ENCODE measurements at regions not wholly inside any gene's neighbourhood (a gene's known extent, or its start where the extent isn't known, plus 50 kb on each side); places are given as distances from the start of the nearest gene placed in this dataset.
"Not testable (repeated sequence)": the region's sequence is repeated elsewhere in the genome, so short reads cannot be mapped to it uniquely, and the experiment has no call there.

GRCh38 chr7:63044721-63045120 lies 953.9 kb upstream of the ZNF722 start:
- TF ChIP-seq, protein P1, sequence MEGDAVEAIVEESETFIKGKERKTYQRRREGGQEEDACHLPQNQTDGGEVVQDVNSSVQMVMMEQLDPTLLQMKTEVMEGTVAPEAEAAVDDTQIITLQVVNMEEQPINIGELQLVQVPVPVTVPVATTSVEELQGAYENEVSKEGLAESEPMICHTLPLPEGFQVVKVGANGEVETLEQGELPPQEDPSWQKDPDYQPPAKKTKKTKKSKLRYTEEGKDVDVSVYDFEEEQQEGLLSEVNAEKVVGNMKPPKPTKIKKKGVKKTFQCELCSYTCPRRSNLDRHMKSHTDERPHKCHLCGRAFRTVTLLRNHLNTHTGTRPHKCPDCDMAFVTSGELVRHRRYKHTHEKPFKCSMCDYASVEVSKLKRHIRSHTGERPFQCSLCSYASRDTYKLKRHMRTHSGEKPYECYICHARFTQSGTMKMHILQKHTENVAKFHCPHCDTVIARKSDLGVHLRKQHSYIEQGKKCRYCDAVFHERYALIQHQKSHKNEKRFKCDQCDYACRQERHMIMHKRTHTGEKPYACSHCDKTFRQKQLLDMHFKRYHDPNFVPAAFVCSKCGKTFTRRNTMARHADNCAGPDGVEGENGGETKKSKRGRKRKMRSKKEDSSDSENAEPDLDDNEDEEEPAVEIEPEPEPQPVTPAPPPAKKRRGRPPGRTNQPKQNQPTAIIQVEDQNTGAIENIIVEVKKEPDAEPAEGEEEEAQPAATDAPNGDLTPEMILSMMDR (IDR thresholded peaks at IDR 0.05; ENCODE audit: extremely low read depth, missing control alignments), result no peak
- no peak for DNase-seq (ENCODE audit: low spot score)

DNA sequence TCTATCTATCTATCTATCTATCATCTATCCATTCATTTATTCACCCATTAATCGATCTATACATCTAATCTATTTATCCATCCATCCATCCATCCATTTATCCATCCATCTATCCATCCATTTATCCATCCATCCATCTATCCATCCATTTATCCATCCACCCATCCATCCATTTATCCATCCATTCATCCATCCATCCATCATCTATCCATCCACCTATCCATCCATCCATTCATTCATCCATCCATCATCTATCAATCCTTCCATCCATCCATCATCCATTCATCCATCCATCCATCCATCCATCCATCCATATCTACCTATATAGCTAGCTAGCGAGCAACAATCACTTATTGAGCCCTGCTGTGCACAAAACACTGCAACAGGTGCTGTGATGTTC lies 953.1 kb upstream of the ZNF722 start:
- no peak for DNase-seq (ENCODE audit: low spot score)
- TF ChIP-seq, protein P1 (IDR thresholded peaks at IDR 0.05; ENCODE audit: extremely low read depth, missing control alignments), result no peak

- TF ChIP-seq, protein P1 (IDR thresholded peaks at IDR 0.05; ENCODE audit: extremely low read depth, missing control alignments), result no peak
- no peak for DNase-seq (ENCODE audit: low spot score)
These were observed 952.0 kb upstream of the ZNF722 start for GRCh38 chr7:63046612-63047011.

DNA sequence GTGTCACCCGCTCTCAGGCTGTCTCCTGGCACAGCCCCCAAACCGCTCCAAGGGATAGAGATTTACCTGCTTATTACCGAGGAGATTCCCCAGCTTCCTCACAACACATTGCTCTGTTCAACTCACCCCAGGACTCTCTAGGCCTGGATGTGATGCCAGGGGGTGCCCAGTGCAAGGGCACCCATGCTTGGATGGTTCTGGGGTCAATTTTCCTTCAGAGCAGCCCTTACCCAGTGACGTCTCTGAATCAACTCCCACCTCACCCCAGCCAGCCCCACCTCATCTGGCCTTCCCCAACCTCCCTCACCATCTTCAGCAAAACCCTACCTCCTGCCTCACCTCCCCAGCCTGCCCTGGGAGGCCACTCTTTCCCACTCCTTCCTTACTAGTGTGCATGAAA lies 951.6 kb upstream of the ZNF722 start:
- no peak for DNase-seq (ENCODE audit: low spot score)
- TF ChIP-seq, protein P1 (IDR thresholded peaks at IDR 0.05; ENCODE audit: extremely low read depth, missing control alignments), result no peak

DNA sequence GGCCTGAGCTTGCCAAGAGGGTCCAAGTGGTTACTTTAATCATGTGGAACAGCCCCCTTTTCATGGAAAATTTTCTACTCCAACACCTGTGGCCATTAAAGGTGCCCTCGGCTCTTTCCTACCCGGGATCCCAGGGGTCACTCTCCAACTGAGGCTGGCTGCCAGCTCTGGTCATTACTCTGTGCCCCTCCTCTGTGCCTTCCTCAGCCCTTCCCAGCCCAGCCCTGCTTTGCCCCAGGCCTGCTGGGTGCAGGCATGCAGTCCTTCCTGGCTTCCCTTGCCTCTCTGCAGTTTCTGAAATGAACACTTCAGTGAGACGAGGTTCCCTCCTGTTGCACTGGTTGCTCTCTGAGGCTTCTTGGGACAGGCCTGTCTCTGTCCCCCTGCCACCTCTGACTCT lies 951.1 kb upstream of the ZNF722 start:
- no peak for DNase-seq (ENCODE audit: low spot score)
- TF ChIP-seq, protein P1 (IDR thresholded peaks at IDR 0.05; ENCODE audit: extremely low read depth, missing control alignments), result no peak

DNA sequence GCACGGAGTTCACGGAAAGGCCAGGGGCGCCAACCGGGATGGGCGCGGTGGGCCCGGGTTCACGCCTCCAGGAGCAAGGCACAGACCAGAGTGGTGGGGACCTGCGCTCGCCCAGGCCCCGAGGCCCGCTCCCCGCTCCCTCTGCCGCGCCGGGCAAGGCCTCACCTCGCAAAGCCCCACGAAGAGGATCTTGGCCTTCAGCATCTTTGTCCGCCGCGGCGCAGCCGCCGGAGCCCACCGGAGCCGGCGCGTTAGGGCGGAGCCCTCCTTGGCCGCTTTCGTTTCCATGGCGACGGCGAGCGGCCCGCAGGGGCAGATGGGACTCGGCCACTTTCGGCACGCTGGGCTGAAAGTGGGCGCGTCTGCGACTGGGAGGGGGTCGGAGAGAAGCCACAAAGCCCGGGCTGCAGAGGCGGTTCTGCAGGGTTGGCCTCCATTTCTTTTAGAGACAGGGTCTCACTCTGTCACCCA lies 944.4 kb upstream of the ZNF722 start:
- DNase-seq (ENCODE audit: low spot score), result no peak
- TF ChIP-seq, protein P1 (IDR thresholded peaks at IDR 0.05; ENCODE audit: extremely low read depth, missing control alignments), result no peak

DNA sequence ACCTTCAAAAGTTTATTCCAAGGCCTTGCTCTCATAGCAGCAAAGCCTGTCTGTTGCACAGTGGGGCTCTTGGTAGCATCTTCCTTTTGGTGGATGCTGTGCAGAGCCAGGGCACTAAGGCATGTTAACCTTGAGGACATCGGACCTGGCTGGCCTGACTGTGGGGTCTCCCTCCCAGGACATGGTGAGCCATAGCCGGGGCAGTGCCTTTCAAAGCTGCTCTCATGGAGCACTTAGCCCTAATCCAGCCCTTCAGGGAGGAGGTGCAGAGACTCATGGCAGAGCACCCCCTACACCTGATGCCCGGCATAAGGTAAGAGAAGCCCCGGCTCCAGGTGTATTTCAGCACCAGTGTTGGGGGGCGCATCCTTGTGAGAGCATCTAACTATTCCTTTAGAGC lies 941.4 kb upstream of the ZNF722 start:
- TF ChIP-seq, protein P1 (IDR thresholded peaks at IDR 0.05; ENCODE audit: extremely low read depth, missing control alignments), result no peak
- no peak for DNase-seq (ENCODE audit: low spot score)

DNA sequence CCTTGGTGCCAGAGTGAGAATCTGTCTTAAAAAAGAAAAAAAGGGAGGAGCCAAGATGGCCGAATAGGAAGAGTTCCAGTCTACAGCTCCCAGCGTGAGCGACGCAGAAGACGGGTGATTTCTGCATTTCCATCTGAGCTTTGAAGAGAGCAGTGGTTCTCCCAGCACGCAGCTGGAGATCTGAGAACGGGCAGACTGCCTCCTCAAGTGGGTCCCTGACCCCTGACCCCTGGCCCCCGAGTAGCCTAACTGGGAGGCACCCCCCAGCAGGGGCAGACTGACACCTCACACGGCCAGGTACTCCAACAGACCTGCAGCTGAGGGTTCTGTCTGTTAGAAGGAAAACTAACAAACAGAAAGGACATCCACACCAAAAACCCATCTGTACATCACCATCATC lies 937.9 kb upstream of the ZNF722 start:
- DNase-seq (ENCODE audit: low spot score), result not testable (repeated sequence)

Measured in GM20000 (cell line).